Memory B cell (primary cell): ENCODE measurements at regions not wholly inside any gene's neighbourhood (a gene's known extent, or its start where the extent isn't known, plus 50 kb on each side); places are given as distances from the start of the nearest gene placed in this dataset.
"Not testable (repeated sequence)": the region's sequence is repeated elsewhere in the genome, so short reads cannot be mapped to it uniquely, and the experiment has no call there.

Experiments used
- ATAC-seq: fragments of 150-1000 bp; cut with Tn5 transposase; 2 replicates; pipeline ENCODE4 v1.10.0; 2021; ENCODE audit warnings: low read depth, mild to moderate bottlenecking, moderate library complexity
- DNase-seq, 2 donors: peaks; one replicate each; pipeline ENCODE4 v3.0.0; 2022; ENCODE audit warnings: low spot score in 2 of 2
- H3K27ac Mint-ChIP-seq: one replicate; pipeline ENCODE4 v1.8.0; 2022; ENCODE audit warnings: mild to moderate bottlenecking, moderate library complexity, mixed read lengths
- H3K27me3 Mint-ChIP-seq: one replicate; pipeline ENCODE4 v1.8.0; 2022; ENCODE audit warnings: mixed read lengths
- H3K36me3 Mint-ChIP-seq: one replicate; pipeline ENCODE4 v1.8.0; 2022; ENCODE audit warnings: mild to moderate bottlenecking, mixed read lengths
- H3K4me1 Mint-ChIP-seq: one replicate; pipeline ENCODE4 v1.8.0; 2022; ENCODE audit warnings: mixed read lengths
- H3K4me3 Mint-ChIP-seq: one replicate; pipeline ENCODE4 v1.8.0; 2022; ENCODE audit warnings: mild to moderate bottlenecking, moderate library complexity, mixed read lengths
- H3K9me3 Mint-ChIP-seq: one replicate; pipeline ENCODE4 v1.8.0; 2022; ENCODE audit warnings: mixed read lengths

DNA sequence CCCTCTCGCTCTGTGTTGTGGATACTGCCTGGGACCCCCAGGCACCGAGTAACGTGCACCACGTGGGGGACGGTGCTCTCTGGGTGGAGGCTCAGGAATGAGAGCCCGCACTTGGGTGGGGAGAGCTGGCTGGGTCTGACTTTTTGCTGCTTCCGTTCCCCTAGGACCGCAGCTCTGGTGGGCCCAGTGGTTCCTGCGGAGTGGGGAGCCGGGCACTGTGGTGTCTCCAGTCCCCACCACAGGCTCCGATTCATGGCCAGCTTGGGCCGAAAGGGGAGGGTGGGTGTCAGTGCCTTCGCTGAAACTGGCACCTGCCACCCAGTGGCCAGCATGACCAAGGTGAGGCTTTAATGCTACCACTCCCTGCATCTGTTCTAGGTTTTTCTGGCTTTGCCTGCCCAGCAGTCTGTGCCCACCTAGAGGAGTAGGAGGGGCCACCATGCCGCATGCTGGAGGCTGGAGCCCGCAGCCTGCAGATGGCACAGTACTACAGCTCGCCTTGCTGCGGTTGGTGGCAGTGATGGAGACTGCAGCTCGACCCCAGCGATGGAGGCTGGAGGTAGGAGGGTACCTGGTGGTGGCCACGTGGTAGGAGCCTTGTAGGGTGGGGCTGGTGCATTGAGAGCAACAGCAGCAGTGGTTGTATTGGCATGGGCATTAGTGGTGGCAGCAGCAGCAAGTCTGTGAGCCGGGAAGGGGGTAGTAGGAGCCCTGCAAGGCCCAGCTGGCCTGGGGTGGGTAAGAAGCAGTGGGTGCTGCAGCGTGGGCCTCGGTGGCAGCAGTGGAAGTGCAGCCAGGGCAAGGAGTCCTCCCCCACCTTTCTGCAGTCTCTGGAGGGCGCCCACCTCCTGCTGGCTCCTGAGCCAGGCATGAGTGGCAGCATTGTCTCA is 118.8 kb upstream of the VPREB1 start:
- DNase-seq (no peak), ATAC-seq (no peak)
- H3K27me3 Mint-ChIP-seq: no peaks in the 10 kb centered on the region
- H3K36me3 Mint-ChIP-seq: peaks cover 9% of the 10 kb centered on the region
- H3K27ac Mint-ChIP-seq: no peak overlapping the region
- peaks cover 14% of the 10 kb centered on the region for H3K4me1 Mint-ChIP-seq
- H3K9me3 Mint-ChIP-seq: no peaks in the 10 kb centered on the region
- no peak overlapping the region for H3K4me3 Mint-ChIP-seq

DNA sequence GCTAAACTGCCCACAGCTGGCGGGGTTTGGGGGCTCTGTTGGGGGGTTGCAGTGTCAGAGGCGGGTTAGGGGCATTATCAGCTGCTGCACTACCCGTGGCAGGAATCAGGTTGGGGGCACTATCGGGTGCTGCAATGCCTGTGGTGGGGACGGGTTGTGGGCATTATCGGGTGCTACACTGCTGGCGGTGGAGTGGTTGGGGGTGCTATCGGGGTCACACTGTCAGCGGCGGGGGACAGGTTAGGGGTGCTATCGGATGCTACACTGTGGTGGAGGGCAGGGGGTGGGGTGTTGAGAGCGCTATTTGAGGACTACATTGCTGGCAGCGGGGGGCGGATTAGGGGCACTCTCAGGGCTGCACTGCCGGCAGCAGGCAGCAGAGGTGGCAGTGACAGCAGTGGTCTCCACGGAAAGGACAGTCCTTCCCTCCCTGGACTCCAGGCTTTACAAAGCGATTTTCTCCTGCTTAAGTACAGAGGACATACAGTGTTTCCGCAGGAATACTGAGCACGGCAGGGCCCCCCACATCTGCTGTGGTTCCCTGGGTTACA is 119.5 kb upstream of the VPREB1 start:
- peaks cover 9% of the 10 kb centered on the region for H3K36me3 Mint-ChIP-seq
- H3K27ac Mint-ChIP-seq: no peak overlapping the region
- DNase-seq (no peak), ATAC-seq (no peak)
- H3K9me3 Mint-ChIP-seq: no peaks in the 10 kb centered on the region
- H3K4me1 Mint-ChIP-seq: peaks cover 14% of the 10 kb centered on the region
- no peak overlapping the region for H3K4me3 Mint-ChIP-seq
- H3K27me3 Mint-ChIP-seq: no peaks in the 10 kb centered on the region

DNA sequence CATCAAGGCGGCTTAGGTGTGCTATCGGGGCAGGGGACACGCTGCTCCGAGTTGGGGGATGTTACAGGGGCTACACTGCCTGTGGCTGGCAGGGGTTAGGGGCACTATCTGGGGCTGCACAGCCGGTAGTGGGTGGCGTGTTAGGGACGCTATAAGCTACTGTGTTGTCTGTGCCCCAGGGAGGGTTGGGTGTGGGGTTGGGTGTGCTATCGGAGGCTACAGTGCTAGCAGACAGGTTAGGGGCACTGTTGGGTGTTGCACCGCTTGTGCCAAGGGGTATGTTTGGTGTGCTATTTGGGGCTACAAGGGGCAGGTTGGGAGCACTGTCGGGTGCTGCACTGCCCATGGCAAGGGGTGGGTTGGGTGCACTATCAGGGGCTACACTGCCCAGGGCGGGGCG is 120.2 kb upstream of the VPREB1 start:
- DNase-seq (no peak), ATAC-seq (no peak)
- Mint-ChIP-seq H3K4me1 (peaks cover 16% of the 10 kb centered on the region), H3K27ac (no peak overlapping the region), H3K9me3 (no peaks in the 10 kb centered on the region), H3K4me3 (no peak overlapping the region), H3K36me3 (peaks cover 9% of the 10 kb centered on the region), H3K27me3 (no peaks in the 10 kb centered on the region)

DNA sequence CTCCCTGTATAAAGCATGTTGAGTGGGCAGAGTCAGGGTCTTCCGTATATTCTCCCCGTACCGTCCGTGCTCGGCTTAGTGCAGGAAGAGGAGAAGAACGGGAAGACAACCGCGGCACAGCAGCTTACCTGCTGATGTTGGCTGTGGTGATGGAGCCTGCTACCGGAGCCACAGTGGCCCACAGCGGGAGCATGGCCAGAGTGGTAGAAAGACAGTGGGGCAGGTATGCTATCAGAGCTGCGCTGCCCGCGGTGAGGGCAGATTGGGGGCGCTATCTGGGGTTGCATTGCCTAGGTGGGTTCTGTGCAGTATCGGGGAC is 120.7 kb upstream of the VPREB1 start:
- DNase-seq (no peak), ATAC-seq (no peak)
- Mint-ChIP-seq H3K9me3 (no peaks in the 10 kb centered on the region), H3K4me3 (no peak overlapping the region), H3K27ac (no peak overlapping the region), H3K4me1 (peaks cover 20% of the 10 kb centered on the region), H3K36me3 (peaks cover 9% of the 10 kb centered on the region), H3K27me3 (no peaks in the 10 kb centered on the region)

DNA sequence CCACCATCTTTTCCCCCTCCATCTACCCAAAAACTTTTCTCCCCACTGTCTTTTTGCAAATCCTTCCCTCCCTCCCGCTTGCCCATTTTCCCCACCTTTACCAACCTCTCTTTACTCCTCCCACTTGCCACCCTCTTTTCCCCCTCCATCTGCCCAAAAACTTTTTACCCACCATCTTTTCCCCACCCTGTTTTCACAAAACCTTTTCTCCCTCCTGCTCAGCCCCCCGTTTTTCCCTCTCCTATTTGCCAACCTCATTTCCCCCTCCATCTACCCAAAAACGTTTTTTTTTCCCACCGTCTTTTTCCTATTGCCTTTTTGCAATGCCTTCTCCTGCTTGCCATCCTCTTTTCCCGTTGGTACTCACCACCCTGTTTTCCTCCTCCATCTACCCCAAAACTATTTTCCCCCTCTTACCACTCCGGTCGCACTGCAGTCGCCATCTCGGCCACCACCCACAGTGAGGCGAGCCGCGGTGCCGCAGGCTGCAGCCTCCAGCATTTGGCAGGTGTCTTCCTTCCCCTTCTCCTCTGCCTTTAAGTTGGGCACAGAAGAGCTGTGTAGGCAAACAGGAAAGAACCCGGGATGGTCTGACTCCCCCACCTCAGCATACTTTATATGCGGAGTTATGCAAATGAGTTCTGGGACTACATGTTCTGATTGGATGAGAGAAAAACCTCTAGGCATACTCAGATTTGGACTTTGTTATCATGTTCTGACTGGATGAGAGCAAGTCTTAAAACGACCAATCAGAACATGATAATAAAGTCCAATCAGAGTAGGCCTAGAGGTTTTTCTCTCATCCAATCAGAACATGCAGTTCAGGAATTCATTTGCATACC is 121.2 kb upstream of the VPREB1 start:
- Mint-ChIP-seq H3K27ac (peak overlapping the region; percentile 48), H3K27me3 (no peaks in the 10 kb centered on the region), H3K9me3 (no peaks in the 10 kb centered on the region), H3K4me1 (peaks cover 22% of the 10 kb centered on the region), H3K36me3 (peaks cover 9% of the 10 kb centered on the region), H3K4me3 (no peak overlapping the region)
- DNase-seq (no peak), ATAC-seq (no peak)

DNA sequence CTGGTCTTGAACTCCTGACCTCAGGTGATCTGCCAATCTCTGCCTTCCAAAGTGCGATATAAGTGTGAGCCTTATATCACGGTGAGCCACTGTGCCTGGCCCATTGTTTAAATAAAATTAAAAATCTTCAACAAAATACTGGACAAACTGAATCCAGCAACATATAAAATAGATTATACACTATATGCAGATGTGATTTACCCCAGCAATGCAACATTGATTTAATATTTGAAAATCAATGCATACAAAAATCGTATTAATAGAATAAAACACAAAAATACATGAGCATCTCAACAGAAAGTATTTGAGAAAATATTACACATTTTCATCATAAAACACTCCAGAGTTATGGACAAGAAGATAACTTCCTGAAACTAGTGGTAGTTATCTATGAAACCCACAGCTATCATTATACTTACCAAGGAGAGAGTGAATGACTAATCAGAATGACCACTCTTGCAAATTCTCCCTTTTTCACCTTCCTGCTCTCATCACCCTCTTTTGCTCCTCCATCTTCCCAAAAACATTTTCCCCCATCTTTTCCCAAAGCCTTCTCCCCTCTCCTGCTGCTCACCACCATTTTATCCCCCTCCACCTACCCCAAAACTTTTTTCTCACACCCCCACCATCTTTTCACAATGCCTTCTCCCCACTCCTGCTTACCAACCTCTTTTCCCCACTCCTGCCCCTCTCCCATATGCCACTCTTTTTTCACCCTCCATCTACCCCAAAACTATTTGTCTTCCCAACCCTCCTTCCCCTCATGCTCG is 122.1 kb upstream of the VPREB1 start:
- H3K4me1 Mint-ChIP-seq: peaks cover 23% of the 10 kb centered on the region
- H3K27me3 Mint-ChIP-seq: no peaks in the 10 kb centered on the region
- no peak for DNase-seq
- peaks cover 9% of the 10 kb centered on the region for H3K36me3 Mint-ChIP-seq
- no peak for ATAC-seq
- no peak overlapping the region for H3K4me3 Mint-ChIP-seq
- peak overlapping the region; percentile 48 for H3K27ac Mint-ChIP-seq
- H3K9me3 Mint-ChIP-seq: no peaks in the 10 kb centered on the region

DNA sequence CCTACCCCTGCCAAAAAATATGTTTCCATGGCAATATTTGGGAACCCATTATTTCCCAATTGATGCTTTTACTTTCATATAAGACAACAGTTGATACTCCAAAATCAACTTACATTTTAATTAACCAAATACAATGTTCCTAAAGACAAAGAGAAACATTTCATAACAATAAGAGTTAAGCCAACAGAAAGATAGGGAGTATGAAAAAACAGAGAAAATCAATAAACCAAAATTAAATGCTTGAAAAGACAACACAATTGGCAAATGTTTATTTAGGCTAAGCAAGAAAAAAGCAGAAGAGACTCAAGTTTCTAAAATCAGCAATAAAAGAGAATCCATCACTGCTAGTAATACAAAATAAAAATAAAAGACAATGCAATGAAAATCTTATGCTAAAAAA is 123.1 kb upstream of the VPREB1 start:
- Mint-ChIP-seq H3K27me3 (no peaks in the 10 kb centered on the region), H3K4me1 (peaks cover 25% of the 10 kb centered on the region), H3K27ac (no peak overlapping the region), H3K4me3 (no peak overlapping the region), H3K9me3 (no peaks in the 10 kb centered on the region), H3K36me3 (peaks cover 9% of the 10 kb centered on the region)
- DNase-seq: no peak
- no peak for ATAC-seq

DNA sequence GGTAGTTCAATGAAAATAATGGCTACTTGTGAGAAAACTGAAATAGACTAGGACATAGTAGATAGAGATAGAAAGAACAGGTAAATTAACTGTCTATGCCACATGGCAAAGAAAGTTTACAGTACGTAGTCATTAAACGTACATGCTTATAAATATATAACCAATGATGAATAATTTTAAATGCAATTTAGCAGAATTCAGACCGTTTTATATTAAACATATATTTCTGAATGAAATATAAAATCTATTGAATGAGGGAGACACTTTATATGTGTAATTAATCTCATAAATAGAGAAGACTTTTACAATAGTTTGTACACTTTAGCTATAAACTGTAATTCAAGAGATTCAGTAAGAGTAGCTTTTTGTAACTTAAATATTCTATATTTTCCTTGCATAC is 124.4 kb upstream of the VPREB1 start:
- H3K9me3 Mint-ChIP-seq: no peaks in the 10 kb centered on the region
- ATAC-seq: no peak
- H3K4me3 Mint-ChIP-seq: no peak overlapping the region
- no peak for DNase-seq
- no peaks in the 10 kb centered on the region for H3K27me3 Mint-ChIP-seq
- peaks cover 9% of the 10 kb centered on the region for H3K36me3 Mint-ChIP-seq
- H3K27ac Mint-ChIP-seq: peak overlapping the region; percentile 93
- peaks cover 25% of the 10 kb centered on the region for H3K4me1 Mint-ChIP-seq

DNA sequence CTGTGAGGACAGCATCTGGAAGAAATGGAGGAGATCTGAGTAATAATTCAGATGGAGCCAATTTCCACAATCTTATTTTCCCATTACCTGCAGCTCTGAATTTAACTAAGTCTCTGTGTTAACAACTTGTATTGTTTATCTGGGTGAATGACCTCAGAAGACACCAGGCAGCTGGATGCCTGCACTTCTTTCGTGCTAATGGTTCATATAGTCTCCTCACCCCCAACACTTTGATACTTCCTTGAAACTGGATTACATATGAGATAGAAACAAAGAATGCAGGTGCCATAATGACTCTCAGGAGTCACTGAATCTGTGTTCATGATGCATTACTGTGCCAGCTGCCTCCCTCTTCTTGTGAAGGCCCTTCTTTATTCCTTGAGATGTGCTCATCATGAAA is 125.6 kb upstream of the VPREB1 start:
- H3K27me3 Mint-ChIP-seq: no peaks in the 10 kb centered on the region
- peak overlapping the region; percentile 93 for H3K27ac Mint-ChIP-seq
- H3K36me3 Mint-ChIP-seq: peaks cover 9% of the 10 kb centered on the region
- peaks cover 23% of the 10 kb centered on the region for H3K4me1 Mint-ChIP-seq
- DNase-seq: no peak
- H3K9me3 Mint-ChIP-seq: no peaks in the 10 kb centered on the region
- peak; percentile 40 for ATAC-seq
- peak overlapping the region; percentile 86 for H3K4me3 Mint-ChIP-seq

DNA sequence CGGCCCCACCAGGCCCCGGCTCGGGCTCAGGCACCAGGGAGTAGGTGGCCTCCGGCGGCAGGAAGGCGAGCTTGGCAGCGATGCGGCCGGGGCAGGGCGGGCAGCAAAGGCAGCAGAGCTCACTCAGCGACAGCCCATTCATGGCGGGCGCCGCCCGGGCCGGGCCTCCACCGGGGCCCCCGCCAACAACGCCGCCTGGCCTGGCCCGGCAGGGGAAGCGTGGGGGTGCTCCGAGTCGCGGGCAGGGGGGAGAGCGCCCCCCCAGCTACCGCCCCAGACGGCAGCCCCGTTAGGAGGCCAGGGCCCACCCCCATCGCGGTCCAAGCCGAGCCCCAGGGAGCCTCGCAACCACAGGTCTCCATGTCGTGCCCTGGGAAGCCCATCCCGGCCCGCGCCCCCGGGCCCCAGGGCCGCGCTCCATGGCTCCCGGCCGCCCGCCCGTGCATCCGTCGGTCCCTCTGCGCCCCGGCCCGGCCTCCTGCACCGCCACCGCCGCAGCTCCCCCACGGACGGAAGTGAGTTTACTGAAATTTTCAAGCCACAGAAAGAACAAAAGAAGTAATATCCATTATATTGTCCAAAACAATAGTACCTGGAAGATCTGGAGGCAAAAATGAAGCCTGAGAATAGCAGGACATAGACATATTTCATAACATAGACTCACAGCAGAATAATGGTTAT is 126.6 kb upstream of the VPREB1 start:
- Mint-ChIP-seq H3K4me3 (peak overlapping the region; percentile 86), H3K27ac (peak overlapping the region; percentile 93), H3K4me1 (peaks cover 23% of the 10 kb centered on the region)
- not testable (repeated sequence) for H3K36me3 Mint-ChIP-seq, H3K9me3 Mint-ChIP-seq, H3K27me3 Mint-ChIP-seq
- ATAC-seq: peak; percentile 66
- peak in 1 of 2 donors; percentile 47 for DNase-seq

DNA sequence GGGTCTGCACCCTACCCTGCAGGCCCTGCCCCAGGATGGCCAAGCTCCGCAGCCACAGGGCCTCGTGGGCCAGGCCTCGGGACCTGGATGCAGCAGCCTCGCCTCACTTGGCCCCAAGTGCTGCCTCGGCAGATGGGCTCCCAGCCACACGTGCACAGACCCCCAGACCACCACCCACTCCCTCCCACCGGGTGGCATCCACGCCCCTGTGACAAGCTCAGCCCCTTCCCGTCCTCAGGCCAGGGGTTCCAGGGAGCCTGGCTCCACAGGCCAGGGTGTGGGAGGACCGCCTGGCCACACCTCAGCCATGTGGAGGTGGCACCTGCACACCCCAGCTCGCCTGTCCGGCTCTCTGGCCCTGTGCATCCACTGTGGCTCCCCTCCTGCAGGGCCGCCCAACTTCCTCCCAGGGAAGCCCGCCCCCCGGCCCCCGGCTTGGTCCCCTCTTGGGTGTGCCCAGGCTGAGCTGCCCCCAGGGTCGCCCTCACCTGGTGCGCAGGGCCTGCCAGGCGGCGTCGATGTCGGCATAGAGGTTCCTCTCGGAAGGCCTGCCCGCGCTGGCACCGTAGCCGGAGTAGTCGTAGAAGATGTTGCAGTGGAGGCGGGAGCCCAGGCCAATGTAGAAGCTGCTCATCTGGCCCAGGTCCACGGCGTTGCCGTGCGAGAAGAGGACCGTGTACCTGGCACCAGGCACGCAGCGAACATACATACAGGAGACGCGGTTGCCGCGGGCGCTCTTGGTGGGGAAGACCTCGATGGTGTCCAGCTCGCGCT is 127.4 kb upstream of the VPREB1 start:
- peaks cover 24% of the 10 kb centered on the region for H3K4me1 Mint-ChIP-seq
- H3K4me3 Mint-ChIP-seq: peak overlapping the region; percentile 92
- not testable (repeated sequence) for H3K27me3 Mint-ChIP-seq, H3K9me3 Mint-ChIP-seq, H3K36me3 Mint-ChIP-seq
- DNase-seq (peak in 1 of 2 donors; percentile 23), ATAC-seq (peak; percentile 26)
- H3K27ac Mint-ChIP-seq: peak overlapping the region; percentile 90

DNA sequence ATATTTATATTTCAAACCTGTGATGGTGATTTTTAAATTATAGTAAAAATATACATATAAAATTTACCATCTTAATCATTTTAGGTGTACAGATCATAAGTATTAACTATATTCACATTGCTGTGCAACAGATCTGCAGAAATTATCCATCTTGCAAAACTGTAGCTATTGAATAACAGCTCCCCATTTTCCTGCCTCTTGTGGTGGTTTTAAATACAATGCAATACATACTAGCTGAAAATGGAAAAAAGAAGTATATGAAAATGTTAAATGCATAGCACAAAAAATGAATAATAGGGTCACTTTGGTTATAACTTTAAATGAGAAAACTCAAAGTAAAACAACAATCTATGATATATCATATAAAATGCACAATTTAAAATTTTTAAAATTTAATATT is 130.9 kb upstream of the VPREB1 start:
- Mint-ChIP-seq H3K27ac (no peak overlapping the region), H3K36me3 (no peaks in the 10 kb centered on the region), H3K27me3 (no peaks in the 10 kb centered on the region), H3K4me3 (no peak overlapping the region), H3K4me1 (peaks cover 40% of the 10 kb centered on the region), H3K9me3 (no peaks in the 10 kb centered on the region)
- DNase-seq (no peak), ATAC-seq (no peak)
